ENCODE measurements at regions not wholly inside any gene's neighbourhood (a gene's known extent, or its start where the extent isn't known, plus 50 kb on each side); places are given as distances from the start of the nearest gene placed in this dataset.

- peak; percentile 48 for DNase-seq (ENCODE audit: low read depth)
Observed at GRCh38 chr1:87878873-87879272, 550.2 kb downstream of the LMO4 start.

DNA sequence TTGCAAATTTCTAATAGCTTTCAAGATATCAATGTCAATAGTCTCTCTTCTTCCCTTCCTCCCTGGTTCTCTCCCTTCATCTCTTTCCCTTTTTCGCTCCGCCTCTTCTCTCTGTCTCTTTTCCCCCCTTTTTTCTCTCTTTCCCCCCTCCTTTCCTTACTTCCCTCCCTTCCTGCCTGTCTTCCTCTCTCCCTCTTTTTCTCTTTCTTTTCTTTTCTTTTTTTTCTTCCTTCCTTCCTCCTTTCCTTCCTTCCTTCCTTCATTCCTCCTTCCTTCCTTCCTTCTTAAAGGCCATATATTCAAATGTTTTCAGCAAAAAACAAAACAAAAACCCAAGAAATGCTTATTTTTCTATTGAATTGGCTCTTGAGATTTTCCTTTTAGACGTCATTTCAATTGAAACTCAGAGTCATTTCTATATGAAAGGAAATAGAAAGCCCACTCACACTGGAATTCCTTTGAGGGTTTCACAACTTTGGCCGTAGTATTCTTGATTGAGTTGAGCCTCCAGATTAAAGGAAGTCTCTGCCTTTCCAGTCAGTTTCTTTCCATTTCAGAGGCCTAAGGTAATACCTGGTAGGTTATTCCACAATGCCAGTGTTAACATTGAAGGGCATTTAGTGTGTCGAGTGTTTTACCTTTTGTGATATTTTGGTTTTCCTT lies 551.5 kb downstream of the LMO4 start:
- DNase-seq (ENCODE audit: low read depth): no peak

DNA sequence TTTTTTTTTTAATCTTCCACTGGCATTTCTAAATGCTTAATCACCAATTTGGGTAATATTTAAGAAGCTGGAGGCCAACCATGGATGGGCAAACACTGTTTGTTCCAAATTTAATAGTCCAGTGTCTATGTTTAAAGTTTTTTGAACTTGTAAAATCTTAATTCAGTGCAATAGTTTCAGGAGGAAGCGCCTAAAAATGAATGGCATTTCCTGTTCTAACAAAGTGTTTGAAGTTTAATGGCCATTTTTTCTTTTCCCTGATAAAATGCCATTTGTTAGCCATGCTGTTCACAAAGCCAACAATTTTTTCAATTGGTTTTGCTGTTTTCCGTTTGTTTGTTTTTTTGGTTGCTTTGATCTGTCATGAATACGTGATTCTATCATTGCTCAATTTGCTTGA lies 552.1 kb downstream of the LMO4 start:
- DNase-seq (ENCODE audit: low read depth): no peak

- no peak for DNase-seq (ENCODE audit: low read depth)
Observed at GRCh38 chr1:87883906-87884305, 555.2 kb downstream of the LMO4 start.

GRCh38 chr1:87884581-87884980 lies 555.9 kb downstream of the LMO4 start:
- DNase-seq (ENCODE audit: low read depth): no peak

- no peak for DNase-seq (ENCODE audit: low read depth)
Observed at GRCh38 chr1:87885278-87886025, 556.8 kb downstream of the LMO4 start.

- DNase-seq (ENCODE audit: low read depth): no peak
Observed at GRCh38 chr1:87887100-87887499, 558.4 kb downstream of the LMO4 start.

DNA sequence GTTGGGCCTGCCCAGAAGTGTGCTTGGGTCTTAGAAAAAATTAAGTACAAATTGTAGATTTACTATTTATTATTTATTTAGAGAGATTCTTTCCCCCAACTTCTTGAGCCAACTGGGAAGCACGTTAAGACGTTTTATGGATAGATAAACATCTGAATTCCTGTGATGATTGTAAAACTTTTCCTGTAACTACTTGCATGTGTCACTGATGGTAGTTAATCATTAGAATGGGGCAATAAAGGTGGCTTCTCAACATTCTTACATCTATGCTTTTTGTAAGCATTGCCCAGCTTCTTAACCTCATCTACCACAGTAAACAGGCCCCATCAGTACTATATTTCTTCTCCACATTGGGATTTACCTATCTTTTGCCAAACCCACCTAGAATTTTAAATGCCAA lies 559.8 kb downstream of the LMO4 start:
- no peak for DNase-seq (ENCODE audit: low read depth)

- no peak for DNase-seq (ENCODE audit: low read depth)
Observed at GRCh38 chr1:87894062-87894461, 565.4 kb downstream of the LMO4 start.

GRCh38 chr1:87897481-87897880 lies 568.8 kb downstream of the LMO4 start:
- DNase-seq (ENCODE audit: low read depth): no peak

- no peak for DNase-seq (ENCODE audit: low read depth)
Observed at GRCh38 chr1:87898431-87898830, 569.8 kb downstream of the LMO4 start.

GRCh38 chr1:87899017-87899416 lies 570.3 kb downstream of the LMO4 start:
- DNase-seq (ENCODE audit: low read depth): no peak

- DNase-seq (ENCODE audit: low read depth): no peak
Observed at GRCh38 chr1:87899746-87900145, 571.1 kb downstream of the LMO4 start.

- no peak for DNase-seq (ENCODE audit: low read depth)
Observed at GRCh38 chr1:87902830-87903229, 574.1 kb downstream of the LMO4 start.

- no peak for DNase-seq (ENCODE audit: low read depth)
Observed at GRCh38 chr1:87903242-87903641, 574.6 kb downstream of the LMO4 start.

DNA sequence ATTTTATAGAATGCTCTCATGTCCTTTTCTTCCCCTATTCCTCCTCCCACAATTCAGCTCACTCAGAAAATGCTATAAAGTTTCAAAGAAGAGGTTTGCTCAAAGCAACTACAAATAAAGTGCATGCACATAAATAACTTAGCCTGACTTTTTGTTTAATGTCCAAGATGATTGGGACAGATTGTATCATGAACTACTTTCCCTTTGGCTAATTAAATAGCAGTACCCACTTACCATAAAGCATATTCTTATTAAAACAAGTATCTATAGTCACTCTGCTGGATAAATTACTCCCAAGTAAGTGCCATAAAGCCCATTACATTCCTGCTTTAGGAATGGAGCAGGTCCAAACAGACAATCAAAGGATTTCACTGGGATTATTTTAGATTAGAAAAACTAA lies 576.0 kb downstream of the LMO4 start:
- no peak for DNase-seq (ENCODE audit: low read depth)

GRCh38 chr1:87905651-87906050 lies 577.0 kb downstream of the LMO4 start:
- no peak for DNase-seq (ENCODE audit: low read depth)

DNA sequence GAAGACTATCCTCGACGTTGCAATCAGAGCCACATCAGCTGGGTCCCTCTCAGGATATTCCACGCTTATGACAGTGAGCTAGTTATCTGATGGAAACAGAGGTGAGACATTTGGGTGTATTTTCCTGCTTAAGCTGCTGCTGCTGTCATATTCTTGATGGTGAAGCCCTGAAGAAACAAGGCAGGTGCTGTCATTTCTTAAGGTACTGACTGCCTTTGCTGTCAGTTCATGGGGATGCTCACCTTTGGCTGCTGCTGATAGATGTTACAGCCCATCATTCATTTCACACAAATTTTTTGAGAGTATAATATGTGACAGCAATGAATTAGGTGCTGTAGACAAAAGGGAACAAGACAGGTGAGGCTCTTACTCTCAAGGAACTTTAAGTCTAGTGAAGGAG lies 577.4 kb downstream of the LMO4 start:
- no peak for DNase-seq (ENCODE audit: low read depth)

DNA sequence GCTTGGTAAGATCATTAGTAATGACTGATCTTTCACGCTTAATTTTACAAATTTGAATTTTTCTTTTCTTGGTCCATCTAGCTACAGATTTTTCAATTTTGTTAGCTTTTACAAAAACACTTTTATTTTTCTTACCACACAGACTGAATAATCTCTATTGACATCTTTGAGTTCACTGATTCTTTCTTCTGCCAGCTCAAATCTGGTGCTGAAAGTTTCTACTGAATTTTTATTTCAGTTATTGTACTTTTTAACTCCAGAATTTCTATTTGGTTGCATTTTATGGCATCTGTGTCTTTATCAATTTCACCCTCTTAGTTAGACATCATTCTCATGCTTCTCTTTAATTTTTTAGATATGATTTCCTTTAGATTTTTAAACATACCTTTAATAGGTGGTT lies 584.7 kb downstream of the LMO4 start:
- DNase-seq (ENCODE audit: low read depth): no peak

DNA sequence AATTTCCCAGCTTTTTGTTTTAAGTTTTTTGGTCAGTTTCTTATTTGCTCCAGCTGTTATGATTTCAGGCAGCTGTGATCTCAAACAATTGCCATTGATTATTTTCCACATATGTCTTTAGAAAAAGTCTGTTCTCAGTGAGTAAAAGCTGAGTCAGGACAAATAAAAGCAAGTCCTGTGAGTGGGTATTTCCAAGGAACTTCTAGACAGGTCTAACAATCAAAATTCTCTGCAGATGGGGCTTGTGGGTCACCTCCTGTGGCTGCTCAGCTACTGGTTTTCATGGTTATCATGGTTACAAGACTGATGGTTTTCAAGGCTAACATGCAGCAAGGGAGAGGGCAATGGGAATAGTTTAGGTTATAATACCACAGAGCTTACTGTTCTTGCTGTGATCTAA lies 585.7 kb downstream of the LMO4 start:
- DNase-seq (ENCODE audit: low read depth): no peak

- no peak for DNase-seq (ENCODE audit: low read depth)
Observed at GRCh38 chr1:87915771-87916170, 587.1 kb downstream of the LMO4 start.

GRCh38 chr1:87916965-87917364 lies 588.3 kb downstream of the LMO4 start:
- peak; percentile 54 for DNase-seq (ENCODE audit: low read depth)

DNA sequence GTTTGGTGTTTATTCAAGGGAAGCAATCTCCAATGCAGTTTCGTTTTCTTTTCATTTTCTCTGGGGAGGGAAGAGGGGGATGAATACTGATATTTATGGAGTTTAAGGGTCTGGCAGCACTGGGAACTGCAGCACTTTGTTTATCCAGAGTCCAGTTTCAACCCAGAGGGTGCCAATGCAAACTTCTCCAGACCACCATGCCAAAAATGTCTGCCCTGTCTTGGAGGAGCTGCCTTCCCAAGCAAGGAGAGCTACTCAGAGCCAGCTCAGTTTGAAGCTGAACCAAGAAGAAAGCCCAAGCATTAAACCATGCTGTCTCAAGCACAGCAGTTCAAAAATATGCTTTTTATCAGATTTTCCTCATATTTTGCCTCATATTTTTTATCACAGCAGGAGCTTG lies 589.7 kb downstream of the LMO4 start:
- no peak for DNase-seq (ENCODE audit: low read depth)

DNA sequence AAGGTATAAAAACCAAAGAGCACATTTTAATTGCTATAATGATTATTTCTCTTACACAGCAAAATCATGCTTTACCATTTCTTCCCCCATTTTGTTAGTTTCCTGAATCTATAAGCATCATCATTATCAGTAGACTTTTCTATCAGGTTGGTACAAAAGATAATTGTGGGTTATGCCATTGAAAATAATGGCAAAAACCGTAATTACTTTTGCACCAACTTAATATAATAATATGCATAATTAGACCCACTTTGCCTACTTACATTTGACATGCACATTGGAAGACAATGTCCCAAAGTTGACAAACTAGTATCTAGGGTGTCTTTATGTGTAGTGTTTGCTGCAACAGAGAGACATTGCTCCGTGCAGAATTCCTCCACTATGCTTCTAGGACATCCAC lies 594.2 kb downstream of the LMO4 start:
- DNase-seq (ENCODE audit: low read depth): no peak
